ENCODE measurements at regions not wholly inside any gene's neighbourhood (a gene's known extent, or its start where the extent isn't known, plus 50 kb on each side); places are given as distances from the start of the nearest gene placed in this dataset.

GRCh38 chr18:66066191-66066590 is 315.4 kb downstream of the CDH7 start:
- Histone ChIP-seq H2BK120ac (replicated peaks; ENCODE audit: low read depth, low read length) (no peak overlapping the region), H2BK5ac (ENCODE audit: low read depth, low read length) (no peak overlapping the region), H3K4me1 (replicated peaks in 1 of 4; ENCODE audit: control insufficient read depth in 3 of 4, insufficient read depth in 4 of 4, low read length in 3 of 4) (no peaks in the 10 kb centered on the region), H3K4me2 (ENCODE audit: insufficient read depth in 1 of 2, low read depth in 2 of 2, low read length in 2 of 2) (no peak overlapping the region), H3K36me3 (ENCODE audit: control insufficient read depth in 2 of 4, insufficient read depth in 4 of 4, low read length in 3 of 4) (no peaks in the 10 kb centered on the region), H3K79me2 (ENCODE audit: control insufficient read depth in 1 of 2, insufficient read depth in 2 of 2, low read length in 2 of 2) (no peaks in the 10 kb centered on the region), H4K5ac (ENCODE audit: insufficient read length, low read depth, low read length) (no peak overlapping the region), H3K79me1 (ENCODE audit: low read depth, low read length) (no peaks in the 10 kb centered on the region), H3K23me2 (ENCODE audit: low read depth, low read length) (no peaks in the 10 kb centered on the region), H3K4ac (replicated peaks; ENCODE audit: insufficient read length, low read depth, low read length) (no peak overlapping the region), H4K91ac (replicated peaks; ENCODE audit: insufficient read length, low read length) (no peak overlapping the region), H3K27ac (ENCODE audit: low read depth, low read length) (no peak overlapping the region), H4K20me1 (replicated peaks in 1 of 2; ENCODE audit: control insufficient read depth in 1 of 2, insufficient read depth in 2 of 2, low read length in 2 of 2) (no peaks in the 10 kb centered on the region), H2BK20ac (ENCODE audit: low read length) (no peak overlapping the region), H2BK12ac (ENCODE audit: low read depth, low read length) (no peak overlapping the region), H2BK15ac (ENCODE audit: low read length) (no peak overlapping the region), H3K23ac (ENCODE audit: insufficient read length) (no peak overlapping the region), H4K8ac (ENCODE audit: extremely low read depth, insufficient read depth, low read length) (no peak overlapping the region), H3K4me3 (ENCODE audit: extremely low read depth in 1 of 4, insufficient read depth in 2 of 4, low read depth in 3 of 4, low read length in 4 of 4) (no peak overlapping the region), H3K56ac (replicated peaks; ENCODE audit: insufficient read length, low read depth, low read length) (no peak overlapping the region), H2AFZ (ENCODE audit: low read length) (no peak overlapping the region), H2AK5ac (ENCODE audit: low read depth, low read length) (no peak overlapping the region), H3K9ac (replicated peaks in 1 of 4; ENCODE audit: extremely low read depth in 1 of 4, low read depth in 3 of 4, low read length in 3 of 4) (no peak overlapping the region), H3K9me3 (ENCODE audit: insufficient read depth in 2 of 2, low read depth in 1 of 2, low read length in 1 of 2) (no peaks in the 10 kb centered on the region), H3K27me3 (replicated peaks in 1 of 4; ENCODE audit: control insufficient read depth in 3 of 4, extremely low read depth in 1 of 4, insufficient read depth in 3 of 4, low read length in 3 of 4) (no peaks in the 10 kb centered on the region), H3K14ac (ENCODE audit: insufficient read length) (no peak overlapping the region), H3K18ac (ENCODE audit: extremely low read depth, low read length) (no peak overlapping the region)
- WGBS, 2 experiments (ENCODE audit: extremely low coverage in 1 of 2, insufficient coverage in 1 of 2, insufficient read length in 1 of 2, insufficient replicate concordance in 2 of 2, low coverage in 1 of 2, low lambda C conversion rate in 2 of 2, missing lambda C conversion rate in 1 of 2): 96% methylated on average over 2 of the region's 2 CpGs; no CpG with 5 or more reads in 1 of the 2 experiments
- DNase-seq (ENCODE audit: low read depth in 1 of 2, low spot score in 2 of 2) (no peak), FAIRE-seq (no peak)
- ChIA-PET CTCF (ENCODE audit: partially characterized antibody) (interaction anchor here (1.2 kb wide), 1 partner anchor 15 kb away, joined by 3 read pairs; no protein-coding TSS in a partner anchor), POLR2A (ENCODE audit: partially characterized antibody) (no interaction called here)
- TF ChIP-seq, protein P1, sequence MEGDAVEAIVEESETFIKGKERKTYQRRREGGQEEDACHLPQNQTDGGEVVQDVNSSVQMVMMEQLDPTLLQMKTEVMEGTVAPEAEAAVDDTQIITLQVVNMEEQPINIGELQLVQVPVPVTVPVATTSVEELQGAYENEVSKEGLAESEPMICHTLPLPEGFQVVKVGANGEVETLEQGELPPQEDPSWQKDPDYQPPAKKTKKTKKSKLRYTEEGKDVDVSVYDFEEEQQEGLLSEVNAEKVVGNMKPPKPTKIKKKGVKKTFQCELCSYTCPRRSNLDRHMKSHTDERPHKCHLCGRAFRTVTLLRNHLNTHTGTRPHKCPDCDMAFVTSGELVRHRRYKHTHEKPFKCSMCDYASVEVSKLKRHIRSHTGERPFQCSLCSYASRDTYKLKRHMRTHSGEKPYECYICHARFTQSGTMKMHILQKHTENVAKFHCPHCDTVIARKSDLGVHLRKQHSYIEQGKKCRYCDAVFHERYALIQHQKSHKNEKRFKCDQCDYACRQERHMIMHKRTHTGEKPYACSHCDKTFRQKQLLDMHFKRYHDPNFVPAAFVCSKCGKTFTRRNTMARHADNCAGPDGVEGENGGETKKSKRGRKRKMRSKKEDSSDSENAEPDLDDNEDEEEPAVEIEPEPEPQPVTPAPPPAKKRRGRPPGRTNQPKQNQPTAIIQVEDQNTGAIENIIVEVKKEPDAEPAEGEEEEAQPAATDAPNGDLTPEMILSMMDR (IDR thresholded peaks at IDR 0.05; ENCODE audit: control extremely low read depth in 1 of 3, insufficient read depth in 1 of 3, low read depth in 1 of 3, low read length in 3 of 3): no peak
